HUES48 (cell line): ENCODE measurements at regions not wholly inside any gene's neighbourhood (a gene's known extent, or its start where the extent isn't known, plus 50 kb on each side); places are given as distances from the start of the nearest gene placed in this dataset.
"Not testable (repeated sequence)": the region's sequence is repeated elsewhere in the genome, so short reads cannot be mapped to it uniquely, and the experiment has no call there.

ENCODE experiments used
- H3K27ac ChIP-seq: one replicate; pipeline ENCODE4 v1.7.0; 2013; ENCODE audit warnings: low read depth, low read length, inconsistent platforms
- H3K27me3 ChIP-seq: 2 replicates; pipeline ENCODE4 v1.6.1; 2013; ENCODE audit warnings: mild to moderate bottlenecking, low read length; ENCODE audit not compliant: control insufficient read depth, insufficient read depth
- H3K36me3 ChIP-seq: 2 replicates; pipeline ENCODE4 v1.6.1; 2013; ENCODE audit warnings: low read length; ENCODE audit not compliant: control insufficient read depth, insufficient read depth
- H3K4me1 ChIP-seq: 2 replicates; pipeline ENCODE4 v1.6.1; 2013; ENCODE audit warnings: mild to moderate bottlenecking, low read length; ENCODE audit not compliant: control insufficient read depth, insufficient read depth
- H3K4me3 ChIP-seq: 2 replicates; pipeline ENCODE4 v1.5.1; 2013; ENCODE audit warnings: mild to moderate bottlenecking, low read depth, low read length
- H3K9ac ChIP-seq: 2 replicates; pipeline ENCODE4 v1.6.1; 2013; ENCODE audit warnings: mild to moderate bottlenecking, low read depth, low read length, moderate library complexity
- H3K9me3 ChIP-seq: 2 replicates; pipeline ENCODE4 v1.6.1; 2013; ENCODE audit warnings: low read length; ENCODE audit not compliant: control insufficient read depth, insufficient read depth

GRCh38 chr1:60857851-60858250, 224.5 kb upstream of the NFIA start:
- H3K36me3 ChIP-seq, result no peaks in the 10 kb centered on the region
- no peak overlapping the region for H3K27ac ChIP-seq
- no peaks in the 10 kb centered on the region for H3K9me3 ChIP-seq
- peaks cover 16% of the 10 kb centered on the region for H3K4me1 ChIP-seq
- no peak overlapping the region for H3K4me3 ChIP-seq
- no peak overlapping the region for H3K9ac ChIP-seq
- H3K27me3 ChIP-seq, result no peaks in the 10 kb centered on the region

DNA sequence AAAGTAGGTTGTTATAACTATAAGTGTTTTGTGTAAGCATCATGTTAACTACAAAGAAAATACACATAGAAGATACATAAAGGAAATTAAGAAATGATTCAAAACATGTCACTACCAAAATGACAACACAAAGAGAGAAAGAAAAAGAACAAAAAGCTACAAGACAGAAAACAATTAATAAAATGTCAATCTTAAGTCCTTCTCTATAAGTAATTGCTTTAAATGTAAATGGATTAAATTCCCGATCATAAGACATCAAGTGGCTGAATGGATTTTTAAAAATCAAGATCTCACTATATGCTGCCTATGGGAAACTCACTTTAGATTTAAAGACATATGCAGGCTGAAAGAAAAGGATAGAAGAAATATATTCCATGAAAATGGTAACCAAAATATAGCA, 232.3 kb upstream of the NFIA start:
- Histone ChIP-seq H3K27ac (peak overlapping the region; percentile 84), H3K9me3 (peaks cover 13% of the 10 kb centered on the region; the same call in 1 of the 2 replicates), H3K27me3 (no peaks in the 10 kb centered on the region), H3K9ac (no peak overlapping the region), H3K4me3 (no peak overlapping the region), H3K4me1 (peaks cover 25% of the 10 kb centered on the region), H3K36me3 (no peaks in the 10 kb centered on the region)

GRCh38 chr1:60849401-60849800, 233.0 kb upstream of the NFIA start:
- peak overlapping the region; percentile 37; the same call in 1 of the 2 replicates for H3K4me3 ChIP-seq
- H3K27ac ChIP-seq, result peak overlapping the region; percentile 84

DNA sequence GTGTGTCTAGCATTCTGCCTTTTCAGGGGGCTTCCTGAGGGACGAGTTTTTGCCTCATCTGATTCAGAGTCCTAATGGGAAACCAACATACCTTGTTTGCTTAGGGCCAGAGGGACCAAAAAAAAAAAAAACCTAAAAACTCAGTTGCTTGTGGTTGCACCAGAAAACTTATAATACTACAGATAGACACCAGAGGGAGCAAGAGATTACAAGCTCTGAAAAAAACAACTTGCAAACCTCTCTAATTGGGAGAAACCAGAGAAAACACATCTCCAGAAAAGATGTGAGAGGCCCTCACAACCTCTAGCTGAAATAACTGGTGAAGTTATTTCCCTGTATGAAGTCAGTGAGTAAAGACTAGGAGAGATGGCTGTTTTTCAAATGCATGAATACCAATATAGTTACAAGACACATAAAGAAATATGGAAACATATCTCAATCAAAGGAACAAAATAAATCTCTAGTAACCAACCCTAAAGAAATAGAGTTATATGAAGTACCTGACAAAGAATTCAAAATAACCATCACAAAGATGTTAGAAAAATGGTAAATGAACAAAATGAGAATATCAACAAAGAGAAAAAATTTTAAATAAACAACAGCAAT, 233.7 kb upstream of the NFIA start:
- H3K4me3 ChIP-seq, result peak overlapping the region; percentile 37; the same call in 1 of the 2 replicates
- H3K9ac ChIP-seq, result peak overlapping the region; percentile 20; the same call in 1 of the 2 replicates
- peaks cover 13% of the 10 kb centered on the region; the same call in 1 of the 2 replicates for H3K9me3 ChIP-seq
- no peaks in the 10 kb centered on the region for H3K27me3 ChIP-seq
- H3K36me3 ChIP-seq, result no peaks in the 10 kb centered on the region
- H3K27ac ChIP-seq, result peak overlapping the region; percentile 84
- peaks cover 25% of the 10 kb centered on the region for H3K4me1 ChIP-seq

More at GRCh38 chr1:60849401-60849800, 233.0 kb upstream of the NFIA start:
- Histone ChIP-seq H3K4me1 (peaks cover 25% of the 10 kb centered on the region), H3K36me3 (no peaks in the 10 kb centered on the region), H3K27me3 (no peaks in the 10 kb centered on the region), H3K9me3 (peaks cover 13% of the 10 kb centered on the region; the same call in 1 of the 2 replicates), H3K9ac (peak overlapping the region; percentile 20; the same call in 1 of the 2 replicates)

DNA sequence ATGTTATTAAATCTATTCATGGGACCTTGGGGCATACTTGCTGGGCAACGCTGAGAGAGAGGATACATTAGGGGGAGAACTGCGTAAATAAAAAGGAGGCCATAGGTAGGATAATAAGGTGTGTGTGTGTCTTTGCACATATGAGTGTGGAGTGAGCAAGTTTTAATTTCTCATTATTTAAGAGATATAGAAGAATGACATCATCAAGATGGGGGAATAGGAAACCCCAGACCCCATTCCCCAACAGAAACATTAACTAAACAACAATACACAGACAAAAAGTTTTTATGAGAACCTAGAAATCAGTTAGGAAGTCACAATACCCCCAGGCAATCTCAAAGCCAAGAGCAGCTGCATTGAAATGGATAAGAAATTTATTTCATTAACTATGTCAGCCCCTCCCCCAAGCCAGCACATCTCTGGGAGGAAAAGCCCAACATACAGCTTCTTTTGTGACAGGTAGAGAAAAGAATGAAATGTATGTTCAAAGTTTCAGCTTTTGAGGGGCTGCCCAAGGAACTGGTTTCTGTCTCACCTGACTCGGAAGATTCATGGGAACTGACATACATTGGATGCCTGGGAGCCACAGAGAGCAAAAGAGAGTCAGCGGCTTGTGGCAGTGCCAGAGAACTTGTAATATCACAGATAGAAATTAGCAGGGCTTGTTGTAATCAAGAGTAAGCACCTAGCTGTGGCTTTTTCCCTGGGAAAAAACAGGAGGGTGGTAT, 234.3 kb upstream of the NFIA start:
- Histone ChIP-seq H3K27ac (peak overlapping the region; percentile 84), H3K27me3 (no peaks in the 10 kb centered on the region), H3K9ac (peak overlapping the region; percentile 15; the same call in 1 of the 2 replicates), H3K9me3 (peaks cover 13% of the 10 kb centered on the region; the same call in 1 of the 2 replicates), H3K36me3 (no peaks in the 10 kb centered on the region), H3K4me1 (peaks cover 25% of the 10 kb centered on the region), H3K4me3 (no peak overlapping the region)

- Histone ChIP-seq H3K27me3 (no peaks in the 10 kb centered on the region), H3K9ac (no peak overlapping the region), H3K27ac (no peak overlapping the region), H3K4me1 (peaks cover 25% of the 10 kb centered on the region), H3K36me3 (no peaks in the 10 kb centered on the region), H3K9me3 (peaks cover 13% of the 10 kb centered on the region; the same call in 1 of the 2 replicates), H3K4me3 (no peak overlapping the region)
Observed at GRCh38 chr1:60847391-60847790, 235.0 kb upstream of the NFIA start.

DNA sequence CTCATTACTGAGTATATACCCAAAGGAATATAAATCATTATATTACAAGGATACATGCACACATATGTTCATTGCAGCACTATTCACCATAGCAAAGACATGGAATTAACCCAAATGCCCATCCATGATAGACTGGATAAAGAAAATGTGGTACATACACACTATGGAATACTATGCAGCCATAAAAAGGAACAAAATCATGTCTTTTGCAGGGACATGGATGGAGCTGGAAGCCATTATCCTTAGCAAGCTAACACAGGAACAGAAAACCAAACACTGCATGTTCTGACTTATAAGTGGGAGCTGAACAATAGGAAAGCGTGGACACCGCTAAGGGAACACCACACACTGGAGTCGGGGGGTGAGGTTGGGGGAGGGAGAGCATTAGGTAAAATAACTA, 236.7 kb upstream of the NFIA start:
- not testable (repeated sequence) for H3K9ac ChIP-seq, H3K36me3 ChIP-seq, H3K9me3 ChIP-seq, H3K27me3 ChIP-seq, H3K4me3 ChIP-seq, H3K27ac ChIP-seq
- H3K4me1 ChIP-seq, result peaks cover 25% of the 10 kb centered on the region

GRCh38 chr1:60842304-60842703, 240.1 kb upstream of the NFIA start:
- Histone ChIP-seq H3K27ac (no peak overlapping the region), H3K36me3 (no peaks in the 10 kb centered on the region), H3K9ac (no peak overlapping the region), H3K9me3 (no peaks in the 10 kb centered on the region), H3K4me1 (0 out of 2 replicates have a peak, but pooled peaks cover under 1% of the 10 kb centered on the region), H3K27me3 (no peaks in the 10 kb centered on the region), H3K4me3 (no peak overlapping the region)

- H3K4me1 ChIP-seq, result no peaks in the 10 kb centered on the region
- no peak overlapping the region for H3K27ac ChIP-seq
- H3K27me3 ChIP-seq, result no peaks in the 10 kb centered on the region
- H3K9me3 ChIP-seq, result no peaks in the 10 kb centered on the region
- no peak overlapping the region for H3K9ac ChIP-seq
- H3K4me3 ChIP-seq, result no peak overlapping the region
- H3K36me3 ChIP-seq, result no peaks in the 10 kb centered on the region
Observed at GRCh38 chr1:60841116-60842046, 241.0 kb upstream of the NFIA start.

GRCh38 chr1:60840476-60840875, 241.9 kb upstream of the NFIA start:
- H3K9ac ChIP-seq, H3K4me3 ChIP-seq, H3K27me3 ChIP-seq, H3K27ac ChIP-seq, H3K36me3 ChIP-seq, H3K4me1 ChIP-seq, H3K9me3 ChIP-seq: not testable (repeated sequence)
